Body of pancreas (tissue), 4 donors: ENCODE measurements at regions not wholly inside any gene's neighbourhood (a gene's known extent, or its start where the extent isn't known, plus 50 kb on each side); places are given as distances from the start of the nearest gene placed in this dataset.

Source experiments
- ATAC-seq: fragments of 150-250 bp; one replicate; pipeline ENCODE4 v1.9.1; 2016
- DNase-seq, 4 donors: peaks; one replicate each; pipeline ENCODE4 v3.0.0-alpha.2; 2019
- H3K27ac ChIP-seq, 4 donors: fragments of 200-600 bp; sonication (generic); 1 replicate in 3 of 4; 2 replicates in 1 of 4; pipeline versions ENCODE4 v1.5.1 to v1.6.1; 2016 to 2019; ENCODE audit warnings: mild to moderate bottlenecking in 1 of 4, mixed read lengths in 1 of 4, moderate library complexity in 1 of 4
- H3K27me3 ChIP-seq, 2 donors: fragments of 200-600 bp; sonication (generic); one replicate each; pipeline ENCODE4 v1.6.0; 2016; ENCODE audit warnings: mild to moderate bottlenecking in 1 of 2
- H3K36me3 ChIP-seq, 2 donors: fragments of 200-600 bp; sonication (generic); replicated peaks in 1 of 2; 2 replicates each; pipeline ENCODE4 v1.5.1; 2016; ENCODE audit warnings: low read depth in 2 of 2; ENCODE audit not compliant: insufficient read depth in 1 of 2
- H3K4me1 ChIP-seq: fragments of 200-600 bp; sonication (generic); one replicate; pipeline ENCODE4 v1.6.0; 2016
- H3K4me3 ChIP-seq, 2 donors: fragments of 200-600 bp; sonication (generic); 1 replicate in 1 of 2; 2 replicates in 1 of 2; pipeline ENCODE4 v1.5.1; 2016 to 2019
- H3K9me3 ChIP-seq, 3 donors: fragments of 200-600 bp; sonication (generic); 1 replicate in 2 of 3; 2 replicates in 1 of 3; pipeline ENCODE4 v1.5.1; 2016
- CTCF ChIP-seq, 7 experiments: fragments of 450-650 bp in 4 of 7; fragments of 200-600 bp in 3 of 7; sonication (generic) in 3 of 7; IDR thresholded peaks; one replicate each; pipeline ENCODE4 v1.5.1; 2016 to 2019; ENCODE audit warnings: antibody characterized with exemption in 7 of 7
- POLR2A ChIP-seq, 3 donors: fragments of 450-650 bp; IDR thresholded peaks; one replicate each; pipeline ENCODE4 v1.6.1; 2016; ENCODE audit warnings: antibody characterized with exemption in 3 of 3, mild to moderate bottlenecking in 2 of 3
- WGBS, 2 donors: methylation state at CpG; one replicate each; pipeline ENCODE4 v1.1.5; 2017; 5-methylcytosine and 5-hydroxymethylcytosine counted together
- intact Hi-C: fragments of 100-400 bp; cut with DNase I; formaldehyde crosslinking; loops from one replicate; pipeline ENCODE4 v1.15.1; 2023

GRCh38 chr5:108557686-108558085, 175.8 kb upstream of the FBXL17 start:
- Histone ChIP-seq H3K27ac (no peak overlapping the region), H3K4me3 (no peak overlapping the region), H3K27me3 (no peaks in the 10 kb centered on the region), H3K9me3 (no peaks in the 10 kb centered on the region), H3K36me3 (no peaks in the 10 kb centered on the region), H3K4me1 (no peaks in the 10 kb centered on the region)
- WGBS, 2 donors, result 77 to 96% methylated on average over 2 of the region's 2 CpGs
- TF ChIP-seq POLR2A (IDR thresholded peaks at IDR 0.05), result no peak
- no peak for TF ChIP-seq CTCF (IDR thresholded peaks at IDR 0.05)
- ATAC-seq, result no peak
- intact Hi-C loops, result no loop called here
- no peak for DNase-seq

GRCh38 chr5:108556441-108557145, 174.7 kb upstream of the FBXL17 start:
- Histone ChIP-seq H3K36me3 (no peaks in the 10 kb centered on the region), H3K4me3 (no peak overlapping the region), H3K27ac (no peak overlapping the region), H3K4me1 (no peaks in the 10 kb centered on the region), H3K27me3 (no peaks in the 10 kb centered on the region), H3K9me3 (no peaks in the 10 kb centered on the region)
- 40 to 47% methylated on average over 5 of the region's 5 CpGs for WGBS, 2 donors
- TF ChIP-seq CTCF (IDR thresholded peaks at IDR 0.05), result no peak
- TF ChIP-seq POLR2A (IDR thresholded peaks at IDR 0.05), result no peak
- intact Hi-C loops, result no loop called here
- ATAC-seq (no peak), DNase-seq (no peak)

GRCh38 chr5:108548684-108549596, 167.0 kb upstream of the FBXL17 start:
- no peak for ATAC-seq
- Histone ChIP-seq H3K4me3 (no peak overlapping the region), H3K36me3 (no peaks in the 10 kb centered on the region), H3K9me3 (no peaks in the 10 kb centered on the region), H3K4me1 (no peaks in the 10 kb centered on the region), H3K27me3 (no peaks in the 10 kb centered on the region), H3K27ac (no peak overlapping the region)
- 65 to 72% methylated on average over 10 of the region's 10 CpGs for WGBS, 2 donors
- DNase-seq, result no peak
- intact Hi-C loops, result no loop called here
- TF ChIP-seq CTCF (IDR thresholded peaks at IDR 0.05), result no peak
- TF ChIP-seq POLR2A (IDR thresholded peaks at IDR 0.05), result no peak

- Histone ChIP-seq H3K9me3 (no peaks in the 10 kb centered on the region), H3K27me3 (no peaks in the 10 kb centered on the region), H3K27ac (no peak overlapping the region), H3K36me3 (no peaks in the 10 kb centered on the region), H3K4me1 (no peaks in the 10 kb centered on the region), H3K4me3 (no peak overlapping the region)
- DNase-seq (no peak), ATAC-seq (no peak)
- 67 to 80% methylated on average over 6 of the region's 6 CpGs for WGBS, 2 donors
- TF ChIP-seq CTCF (IDR thresholded peaks at IDR 0.05), result no peak
- TF ChIP-seq POLR2A (IDR thresholded peaks at IDR 0.05), result no peak
- intact Hi-C loops, result no loop called here
These were observed 165.0 kb upstream of the FBXL17 start for GRCh38 chr5:108546939-108547338.
